Esophagus squamous epithelium (tissue), 5 donors: ENCODE measurements at regions not wholly inside any gene's neighbourhood (a gene's known extent, or its start where the extent isn't known, plus 50 kb on each side); places are given as distances from the start of the nearest gene placed in this dataset.

Source experiments
- DNase-seq: peaks from one replicate; lab custom pipeline; 2025; lab: John Stamatoyannopoulos, UW
- H3K27ac ChIP-seq, 4 donors: fragments of 200-600 bp; sonication (generic); one replicate each; pipeline ENCODE4 v1.5.1; 2016 to 2019; ENCODE audit warnings: mild to moderate bottlenecking in 1 of 4
- H3K27me3 ChIP-seq, 4 donors: fragments of 200-600 bp; sonication (generic); 1 replicate in 3 of 4; 2 replicates in 1 of 4; pipeline versions ENCODE4 v1.5.1 to v1.6.0; 2017 to 2021; ENCODE audit warnings: antibody characterized with exemption in 1 of 4
- H3K36me3 ChIP-seq, 3 donors: fragments of 200-600 bp; sonication (generic); one replicate each; pipeline ENCODE4 v1.5.1; 2016 to 2019
- H3K4me1 ChIP-seq, 3 donors: fragments of 200-600 bp; sonication (generic); one replicate each; pipeline ENCODE4 v1.5.1; 2017 to 2019
- H3K4me3 ChIP-seq, 4 donors: fragments of 200-600 bp; sonication (generic); 1 replicate in 3 of 4; 2 replicates in 1 of 4; pipeline ENCODE4 v1.5.1; 2016 to 2019; ENCODE audit warnings: mild to moderate bottlenecking in 2 of 4, moderate library complexity in 1 of 4
- H3K9me3 ChIP-seq, 3 donors: fragments of 200-600 bp; sonication (generic); one replicate each; pipeline ENCODE4 v1.5.1; 2016 to 2019
- CTCF ChIP-seq, 6 experiments: fragments of 450-650 bp in 4 of 6; fragments of 200-600 bp in 2 of 6; sonication (generic) in 2 of 6; IDR thresholded peaks; one replicate each; pipeline ENCODE4 v1.5.1; 2016 to 2019; ENCODE audit warnings: antibody characterized with exemption in 6 of 6, mild to moderate bottlenecking in 4 of 6, moderate library complexity in 4 of 6
- POLR2A ChIP-seq, 4 donors: fragments of 450-650 bp; IDR thresholded peaks; one replicate each; pipeline ENCODE4 v1.6.1; 2017; ENCODE audit warnings: antibody characterized with exemption in 4 of 4, mild to moderate bottlenecking in 4 of 4, moderate library complexity in 3 of 4
- WGBS, 2 donors: methylation state at CpG; one replicate each; pipeline ENCODE4 v1.1.5; 2018; 5-methylcytosine and 5-hydroxymethylcytosine counted together
- intact Hi-C: fragments of 100-400 bp; cut with DNase I; formaldehyde crosslinking; loops from one replicate; pipeline ENCODE4 v1.15.0; 2022
- donor health status: DM: yes; HTN: yes; CAD: no.

GRCh38 chr20:7818477-7818876 lies 121.8 kb downstream of the HAO1 start:
- Histone ChIP-seq H3K27ac (no peak overlapping the region), H3K4me3 (no peak overlapping the region), H3K36me3 (no peaks in the 10 kb centered on the region), H3K9me3 (no peaks in the 10 kb centered on the region), H3K4me1 (no peaks in the 10 kb centered on the region), H3K27me3 (no peaks in the 10 kb centered on the region)
- intact Hi-C loops: no loop called here
- 91 to 94% methylated on average over 1 of the region's 1 CpG for WGBS, 2 donors
- DNase-seq: no peak
- TF ChIP-seq CTCF (IDR thresholded peaks at IDR 0.05): no peak
- no peak for TF ChIP-seq POLR2A (IDR thresholded peaks at IDR 0.05)

GRCh38 chr20:7820897-7821296 lies 119.4 kb downstream of the HAO1 start:
- intact Hi-C loops: no loop called here
- no peak overlapping the region for H3K27ac ChIP-seq
- no peaks in the 10 kb centered on the region for H3K9me3 ChIP-seq
- DNase-seq: no peak
- no peaks in the 10 kb centered on the region for H3K4me1 ChIP-seq
- no peaks in the 10 kb centered on the region for H3K27me3 ChIP-seq
- no peaks in the 10 kb centered on the region for H3K36me3 ChIP-seq
- WGBS, 2 donors: 65 to 89% methylated on average over 4 of the region's 4 CpGs
- no peak overlapping the region for H3K4me3 ChIP-seq
- TF ChIP-seq POLR2A (IDR thresholded peaks at IDR 0.05): no peak
- no peak for TF ChIP-seq CTCF (IDR thresholded peaks at IDR 0.05)

- no peak for DNase-seq
- intact Hi-C loops: no loop called here
- H3K9me3 ChIP-seq: no peaks in the 10 kb centered on the region
- no peak for TF ChIP-seq POLR2A (IDR thresholded peaks at IDR 0.05)
- no peak for TF ChIP-seq CTCF (IDR thresholded peaks at IDR 0.05)
- H3K36me3 ChIP-seq: no peaks in the 10 kb centered on the region
- WGBS, 2 donors: 90 to 91% methylated on average over 2 of the region's 2 CpGs
- H3K27me3 ChIP-seq: no peaks in the 10 kb centered on the region
- H3K4me1 ChIP-seq: no peaks in the 10 kb centered on the region
- H3K27ac ChIP-seq: no peak overlapping the region
- no peak overlapping the region for H3K4me3 ChIP-seq
Observed at GRCh38 chr20:7822772-7823171, 117.5 kb downstream of the HAO1 start.

- 30 to 55% methylated on average over 2 of the region's 2 CpGs for WGBS, 2 donors
- no peak overlapping the region for H3K4me3 ChIP-seq
- H3K36me3 ChIP-seq: no peaks in the 10 kb centered on the region
- no peak for TF ChIP-seq POLR2A (IDR thresholded peaks at IDR 0.05)
- no peak for TF ChIP-seq CTCF (IDR thresholded peaks at IDR 0.05)
- H3K27ac ChIP-seq: no peak overlapping the region
- H3K4me1 ChIP-seq: no peaks in the 10 kb centered on the region
- intact Hi-C loops: no loop called here
- H3K9me3 ChIP-seq: no peaks in the 10 kb centered on the region
- no peak for DNase-seq
- H3K27me3 ChIP-seq: no peaks in the 10 kb centered on the region
Observed at GRCh38 chr20:7828437-7828836, 111.8 kb downstream of the HAO1 start.

- Histone ChIP-seq H3K4me3 (no peak overlapping the region), H3K9me3 (peaks cover 0 to 2% (median 0%) of the 10 kb centered on the region in 3 donors), H3K27ac (no peak overlapping the region), H3K4me1 (no peaks in the 10 kb centered on the region), H3K36me3 (no peaks in the 10 kb centered on the region), H3K27me3 (no peaks in the 10 kb centered on the region)
- intact Hi-C loops: no loop called here
- WGBS, 2 donors: 66 to 68% methylated on average over 4 of the region's 4 CpGs
- no peak for DNase-seq
- TF ChIP-seq POLR2A (IDR thresholded peaks at IDR 0.05): no peak
- TF ChIP-seq CTCF (IDR thresholded peaks at IDR 0.05): no peak
Observed at GRCh38 chr20:7829031-7829430, 111.2 kb downstream of the HAO1 start.
